GM19467 (cell line): ENCODE measurements at regions not wholly inside any gene's neighbourhood (a gene's known extent, or its start where the extent isn't known, plus 50 kb on each side); places are given as distances from the start of the nearest gene placed in this dataset.

Source experiments
- ATAC-seq: cut with Tn5 transposase; IDR thresholded peaks from one replicate; pipeline ENCODE4 v1.9.1; 2021; ENCODE audit warnings: mild to moderate bottlenecking, moderate library complexity; ENCODE audit not compliant: unreplicated experiment

- no peak for ATAC-seq
These were observed 290.4 kb downstream of the RNF144A start for GRCh38 chr2:7207631-7208030.

GRCh38 chr2:7209757-7210555 is 292.7 kb downstream of the RNF144A start:
- ATAC-seq, result no peak

GRCh38 chr2:7210712-7211111 is 293.5 kb downstream of the RNF144A start:
- ATAC-seq, result no peak

- no peak for ATAC-seq
These were observed 308.6 kb downstream of the RNF144A start for GRCh38 chr2:7225848-7226247.

- no peak for ATAC-seq
These were observed 309.3 kb downstream of the RNF144A start for GRCh38 chr2:7226501-7226900.

- ATAC-seq, result no peak
These were observed 315.9 kb downstream of the RNF144A start for GRCh38 chr2:7233126-7233525.

- ATAC-seq, result no peak
These were observed 320.3 kb downstream of the RNF144A start for GRCh38 chr2:7237466-7237865.

- ATAC-seq, result no peak
These were observed 321.9 kb downstream of the RNF144A start for GRCh38 chr2:7239078-7239477.

GRCh38 chr2:7241041-7241745 is 324.0 kb downstream of the RNF144A start:
- ATAC-seq, result no peak

- no peak for ATAC-seq
These were observed 325.1 kb downstream of the RNF144A start for GRCh38 chr2:7242189-7242867.

GRCh38 chr2:7243276-7243675 is 326.1 kb downstream of the RNF144A start:
- ATAC-seq, result no peak

- no peak for ATAC-seq
These were observed 339.2 kb downstream of the RNF144A start for GRCh38 chr2:7256377-7256776.

GRCh38 chr2:7262727-7263126 is 345.5 kb downstream of the RNF144A start:
- ATAC-seq, result no peak

- ATAC-seq, result no peak
These were observed 347.6 kb downstream of the RNF144A start for GRCh38 chr2:7264791-7265190.

GRCh38 chr2:7265286-7265685 is 348.1 kb downstream of the RNF144A start:
- no peak for ATAC-seq

- ATAC-seq, result no peak
These were observed 352.0 kb downstream of the RNF144A start for GRCh38 chr2:7269106-7269643.

- ATAC-seq, result no peak
These were observed 352.8 kb downstream of the RNF144A start for GRCh38 chr2:7270011-7270431.

GRCh38 chr2:7272210-7272609 is 355.0 kb downstream of the RNF144A start:
- ATAC-seq, result no peak

GRCh38 chr2:7278984-7279383 is 361.8 kb downstream of the RNF144A start:
- no peak for ATAC-seq

GRCh38 chr2:7279421-7279949 is 362.3 kb downstream of the RNF144A start:
- no peak for ATAC-seq

GRCh38 chr2:7280790-7281189 is 363.6 kb downstream of the RNF144A start:
- ATAC-seq, result no peak
